Colon (tissue), 2 donors: ENCODE measurements at regions not wholly inside any gene's neighbourhood (a gene's known extent, or its start where the extent isn't known, plus 50 kb on each side); places are given as distances from the start of the nearest gene placed in this dataset.
"Not testable (repeated sequence)": the region's sequence is repeated elsewhere in the genome, so short reads cannot be mapped to it uniquely, and the experiment has no call there.

Source experiments
- FAIRE-seq: peaks from 2 replicates; lab custom pipeline; 2012; peaks lifted over from hg19 to GRCh38; lab: Jason Lieb, UNC
- donor health status: control.
- donor health status: control.

DNA sequence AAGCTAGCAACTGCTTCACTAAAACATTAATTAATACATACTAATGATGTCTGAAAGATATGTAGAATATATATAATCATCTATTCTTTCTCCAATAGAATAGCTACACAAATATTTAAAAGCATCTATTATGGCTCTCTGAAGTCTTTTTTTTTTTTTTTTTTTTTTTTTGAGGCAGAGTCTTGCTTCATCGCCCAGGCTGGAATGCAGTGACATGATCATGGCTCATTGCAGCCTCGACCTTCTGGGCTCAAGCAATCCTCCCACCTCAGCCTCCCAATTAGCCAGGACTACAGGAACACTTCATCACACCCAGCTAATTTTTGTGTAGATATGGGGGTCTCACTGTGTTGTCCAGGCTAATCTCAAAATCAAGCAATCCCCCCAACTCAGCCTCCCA is 120.4 kb upstream of the KYNU start:
- FAIRE-seq = no peak

GRCh38 chr2:142756430-142756829 is 121.0 kb upstream of the KYNU start:
- FAIRE-seq = no peak

GRCh38 chr2:142755191-142755590 is 122.3 kb upstream of the KYNU start:
- no peak for FAIRE-seq

- FAIRE-seq = no peak
These were observed 123.3 kb upstream of the KYNU start for GRCh38 chr2:142754182-142754581.

GRCh38 chr2:142750858-142751257 is 126.6 kb upstream of the KYNU start:
- FAIRE-seq = no peak

DNA sequence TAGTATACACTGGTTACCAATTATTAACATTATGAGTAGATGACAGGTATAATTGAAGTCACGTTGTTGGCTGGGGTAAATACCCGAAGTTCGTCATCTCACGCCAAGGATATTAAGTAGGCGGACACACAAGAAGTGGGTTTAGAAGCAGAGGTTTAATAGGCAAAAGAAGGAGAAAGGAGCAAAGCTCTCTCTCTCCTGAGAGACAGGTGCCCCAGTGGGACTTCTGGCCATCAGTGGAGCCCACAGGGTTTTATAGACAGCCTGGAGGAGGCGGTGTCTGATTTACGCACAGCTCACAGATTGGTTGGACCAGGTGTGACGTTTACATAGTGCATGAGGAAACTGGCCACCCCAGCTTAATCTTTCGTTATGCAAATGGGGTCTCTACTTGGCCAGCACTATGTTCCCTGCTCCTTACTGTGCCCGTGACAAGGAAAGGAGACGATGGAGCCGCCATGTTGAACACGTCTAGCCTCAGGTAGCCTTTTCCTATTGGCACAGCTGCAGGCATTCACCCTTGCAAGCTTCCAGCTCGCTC is 128.8 kb upstream of the KYNU start:
- no peak for FAIRE-seq

- no peak for FAIRE-seq
These were observed 131.8 kb upstream of the KYNU start for GRCh38 chr2:142745691-142746090.

- FAIRE-seq = no peak
These were observed 134.9 kb upstream of the KYNU start for GRCh38 chr2:142742371-142743214.

DNA sequence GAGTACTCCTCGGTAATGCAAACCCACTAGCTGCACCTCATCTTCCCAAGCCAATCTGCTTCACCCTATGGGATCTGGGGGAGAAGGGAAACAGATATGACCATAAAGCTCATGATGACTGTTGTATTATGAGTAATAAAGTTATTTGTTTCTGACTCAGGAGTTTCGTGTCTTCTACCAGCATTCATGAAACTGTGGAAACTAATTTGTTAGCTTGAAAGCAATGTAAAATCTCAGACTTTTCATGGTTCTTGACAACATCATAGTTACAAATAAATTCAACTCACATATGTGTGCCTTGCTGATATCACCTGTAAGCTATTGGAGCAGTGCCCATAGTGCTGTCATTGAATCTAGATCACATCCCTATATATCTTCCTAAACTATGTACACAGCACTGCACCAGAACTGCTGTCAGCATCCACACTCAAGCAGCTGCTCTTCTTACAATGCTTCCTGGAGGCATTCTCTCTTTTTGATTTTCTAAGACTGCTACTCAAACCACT is 135.6 kb upstream of the KYNU start:
- FAIRE-seq = no peak

GRCh38 chr2:142734770-142735169 is 142.7 kb upstream of the KYNU start:
- no peak for FAIRE-seq

GRCh38 chr2:142734231-142734630 is 143.2 kb upstream of the KYNU start:
- FAIRE-seq = no peak

- not testable (repeated sequence) for FAIRE-seq
These were observed 147.7 kb upstream of the KYNU start for GRCh38 chr2:142729814-142730213.

- FAIRE-seq = not testable (repeated sequence)
These were observed 149.5 kb upstream of the KYNU start for GRCh38 chr2:142727821-142728478.

GRCh38 chr2:142725386-142725785 is 152.1 kb upstream of the KYNU start:
- FAIRE-seq = no peak

DNA sequence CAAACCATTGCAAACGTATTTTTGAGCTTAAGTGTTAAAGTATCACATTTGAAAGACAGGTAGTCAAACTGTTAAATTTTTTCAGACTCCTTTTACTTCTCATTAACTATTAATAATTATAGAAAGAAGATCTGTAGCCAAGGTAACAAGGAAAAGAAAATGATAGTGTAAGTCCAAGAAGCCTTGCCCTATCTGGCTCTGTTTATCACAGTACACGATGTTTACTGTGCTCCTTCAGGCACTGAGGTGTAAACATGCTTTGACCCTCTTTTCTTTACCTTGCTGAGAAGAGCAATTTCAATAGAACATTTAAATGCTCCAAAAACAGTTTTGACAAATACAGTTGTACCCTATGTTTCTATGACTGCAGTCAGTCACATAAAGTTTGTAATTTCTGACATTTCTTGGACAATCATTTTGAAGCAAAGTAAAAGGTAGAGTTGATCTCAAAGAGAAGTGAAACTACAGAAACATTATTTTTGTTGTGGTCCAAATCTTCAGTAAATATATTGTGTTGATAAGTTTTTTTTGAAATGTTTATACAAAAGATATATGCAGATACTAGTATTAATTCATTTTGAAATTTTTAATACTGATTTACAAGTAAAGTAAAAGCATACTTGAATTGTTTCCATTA is 152.6 kb upstream of the KYNU start:
- FAIRE-seq = no peak

DNA sequence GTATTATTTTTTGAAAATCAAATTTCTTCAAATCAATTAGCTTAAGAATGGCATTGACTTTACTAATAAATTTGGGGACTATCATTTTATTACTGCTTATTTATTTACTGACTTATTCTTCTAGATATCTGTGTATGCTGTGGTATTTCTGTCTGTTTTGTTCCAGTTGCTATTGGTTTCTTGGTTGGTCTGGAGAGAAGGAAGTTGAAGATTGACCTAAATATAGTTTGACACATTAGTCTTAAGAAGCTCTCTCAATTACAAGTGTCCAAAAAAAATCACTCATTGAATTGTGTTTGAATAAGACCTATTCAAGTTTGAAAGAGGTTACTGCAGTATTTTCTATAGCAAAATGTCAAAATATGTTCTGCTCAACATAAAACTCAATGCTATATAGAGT is 153.3 kb upstream of the KYNU start:
- no peak for FAIRE-seq

DNA sequence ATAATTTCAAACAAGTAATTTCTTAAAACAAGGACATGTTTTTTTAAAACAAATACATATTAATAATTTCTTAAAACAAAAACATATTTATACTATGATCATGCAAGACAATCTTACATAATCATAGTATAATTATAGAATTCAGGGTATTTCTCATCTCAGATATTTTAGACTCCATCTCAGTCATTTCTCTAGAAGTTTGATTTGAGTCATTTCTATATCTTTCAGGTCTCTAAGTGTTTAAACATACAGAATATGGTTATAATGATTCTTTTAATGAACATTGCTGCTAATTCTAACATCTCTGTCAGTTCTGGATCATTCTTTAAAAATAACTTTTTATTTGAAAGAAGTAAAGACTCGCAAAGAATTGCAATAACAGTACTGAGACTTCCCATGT is 154.2 kb upstream of the KYNU start:
- FAIRE-seq = no peak

- no peak for FAIRE-seq
These were observed 154.9 kb upstream of the KYNU start for GRCh38 chr2:142722569-142722968.

- FAIRE-seq = no peak
These were observed 155.4 kb upstream of the KYNU start for GRCh38 chr2:142722086-142722485.

- FAIRE-seq = no peak
These were observed 156.4 kb upstream of the KYNU start for GRCh38 chr2:142721015-142721414.

- FAIRE-seq = no peak
These were observed 158.8 kb upstream of the KYNU start for GRCh38 chr2:142718576-142719155.

DNA sequence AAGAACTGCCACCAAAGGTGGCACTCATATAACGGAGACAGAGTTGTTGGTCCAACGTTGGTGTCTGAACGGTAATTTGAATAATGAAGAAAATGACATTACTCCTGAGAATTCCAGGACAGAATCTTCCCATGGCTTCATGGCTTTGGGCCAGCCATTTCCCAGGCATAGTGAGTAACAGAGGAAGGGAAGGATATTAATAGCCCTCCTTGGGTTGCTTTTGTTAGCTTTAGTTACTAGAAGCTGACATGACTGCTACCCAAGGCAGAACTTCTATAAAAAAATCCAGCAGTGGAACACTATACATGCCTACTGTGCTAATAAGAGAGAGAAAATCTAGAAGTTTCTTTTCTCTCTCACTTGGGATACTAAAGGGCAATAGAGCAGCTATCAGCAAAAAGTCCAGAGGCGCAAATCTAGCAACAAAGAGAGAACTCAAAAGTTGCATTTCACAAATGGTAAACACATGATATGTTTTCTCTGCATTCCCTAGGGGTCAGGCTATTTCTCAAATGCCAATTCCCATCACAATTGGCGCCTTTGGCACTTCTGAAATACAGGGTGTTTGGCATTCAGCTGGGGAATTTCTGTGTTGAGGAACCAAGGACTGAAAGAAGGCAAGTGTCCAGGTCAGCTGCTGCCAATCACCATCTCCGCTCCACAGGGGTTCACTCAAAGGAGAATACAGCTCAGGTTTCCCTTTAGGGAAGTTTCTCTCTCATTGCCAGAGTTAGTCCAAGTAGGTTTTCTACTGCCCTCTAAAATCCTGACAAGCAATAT is 160.8 kb upstream of the KYNU start:
- no peak for FAIRE-seq
